ENCODE measurements at regions not wholly inside any gene's neighbourhood (a gene's known extent, or its start where the extent isn't known, plus 50 kb on each side); places are given as distances from the start of the nearest gene placed in this dataset.

DNA sequence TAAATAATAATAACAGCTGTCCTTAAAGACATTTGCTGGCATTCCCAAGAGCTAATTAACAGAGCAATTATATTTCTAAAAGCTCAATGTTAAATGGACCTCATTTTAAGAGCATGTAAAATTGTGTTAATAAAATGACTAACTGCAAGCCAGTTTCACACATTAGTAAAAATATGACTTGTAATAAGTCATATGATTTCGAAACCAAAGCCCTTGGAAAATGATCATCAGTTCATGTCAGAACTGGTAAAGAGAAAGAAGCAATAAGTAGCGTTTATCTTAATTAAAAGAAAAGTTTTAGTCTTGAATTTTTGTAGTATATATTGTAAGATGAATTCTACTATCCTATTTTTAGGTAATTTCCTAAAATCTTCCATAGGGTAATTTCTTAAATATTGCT lies 310.7 kb downstream of the CNTN3 start:
- TF ChIP-seq, protein P1, sequence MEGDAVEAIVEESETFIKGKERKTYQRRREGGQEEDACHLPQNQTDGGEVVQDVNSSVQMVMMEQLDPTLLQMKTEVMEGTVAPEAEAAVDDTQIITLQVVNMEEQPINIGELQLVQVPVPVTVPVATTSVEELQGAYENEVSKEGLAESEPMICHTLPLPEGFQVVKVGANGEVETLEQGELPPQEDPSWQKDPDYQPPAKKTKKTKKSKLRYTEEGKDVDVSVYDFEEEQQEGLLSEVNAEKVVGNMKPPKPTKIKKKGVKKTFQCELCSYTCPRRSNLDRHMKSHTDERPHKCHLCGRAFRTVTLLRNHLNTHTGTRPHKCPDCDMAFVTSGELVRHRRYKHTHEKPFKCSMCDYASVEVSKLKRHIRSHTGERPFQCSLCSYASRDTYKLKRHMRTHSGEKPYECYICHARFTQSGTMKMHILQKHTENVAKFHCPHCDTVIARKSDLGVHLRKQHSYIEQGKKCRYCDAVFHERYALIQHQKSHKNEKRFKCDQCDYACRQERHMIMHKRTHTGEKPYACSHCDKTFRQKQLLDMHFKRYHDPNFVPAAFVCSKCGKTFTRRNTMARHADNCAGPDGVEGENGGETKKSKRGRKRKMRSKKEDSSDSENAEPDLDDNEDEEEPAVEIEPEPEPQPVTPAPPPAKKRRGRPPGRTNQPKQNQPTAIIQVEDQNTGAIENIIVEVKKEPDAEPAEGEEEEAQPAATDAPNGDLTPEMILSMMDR (IDR thresholded peaks at IDR 0.05; ENCODE audit: low read depth, low read length, poor library complexity, severe bottlenecking): no peak
- no peak for TF ChIP-seq EZH2phosphoT487 (IDR thresholded peaks at IDR 0.05; ENCODE audit: borderline replicate concordance, low read length)
